AML-193 (cell line): ENCODE measurements at regions not wholly inside any gene's neighbourhood (a gene's known extent, or its start where the extent isn't known, plus 50 kb on each side); places are given as distances from the start of the nearest gene placed in this dataset.
"Not testable (repeated sequence)": the region's sequence is repeated elsewhere in the genome, so short reads cannot be mapped to it uniquely, and the experiment has no call there.

Source experiments
- DNase-seq, 2 experiments: peaks; one replicate each; lab custom pipeline; 2025; lab: John Stamatoyannopoulos, UW

DNA sequence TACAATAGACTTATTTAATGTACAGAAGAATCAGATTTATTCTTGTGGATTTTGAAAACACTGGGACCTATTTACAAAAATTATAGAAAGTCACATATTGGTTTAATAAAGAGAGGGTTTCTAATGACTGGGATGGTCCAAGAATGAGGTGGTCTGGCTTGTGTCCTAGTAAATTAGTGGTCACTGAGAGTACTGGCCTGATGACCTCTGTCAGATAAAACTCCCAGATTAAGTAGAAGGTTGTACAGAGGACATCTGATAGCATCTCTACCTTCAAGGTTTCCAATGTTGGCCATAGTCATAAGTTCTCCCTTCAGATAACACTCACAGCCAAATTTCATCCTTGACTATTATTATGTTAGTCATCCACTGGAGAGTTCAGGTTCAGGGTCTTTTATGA is 692.9 kb downstream of the MTRR start:
- no peak for DNase-seq

DNA sequence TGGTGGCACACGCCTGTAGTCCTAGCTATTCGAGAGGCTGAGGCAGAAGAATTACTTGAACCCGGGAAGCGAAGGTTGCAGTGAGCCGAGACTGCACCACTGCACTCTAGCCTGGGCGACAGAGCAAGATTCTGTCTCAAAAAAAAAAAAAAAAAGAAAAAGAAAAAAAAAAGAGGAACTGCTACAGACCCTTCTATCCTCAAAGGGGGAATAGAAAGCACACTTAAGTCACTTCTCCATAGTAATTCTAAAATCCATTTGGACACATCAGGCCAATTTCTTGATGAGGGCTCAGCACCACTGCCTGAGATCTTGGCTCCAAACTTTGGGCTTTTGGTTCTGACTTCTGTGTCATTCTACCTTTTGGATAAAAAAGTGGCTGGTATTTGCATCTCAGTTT is 694.6 kb downstream of the MTRR start:
- DNase-seq = not testable (repeated sequence)

GRCh38 chr5:8568858-8569257 is 699.9 kb downstream of the MTRR start:
- no peak for DNase-seq

DNA sequence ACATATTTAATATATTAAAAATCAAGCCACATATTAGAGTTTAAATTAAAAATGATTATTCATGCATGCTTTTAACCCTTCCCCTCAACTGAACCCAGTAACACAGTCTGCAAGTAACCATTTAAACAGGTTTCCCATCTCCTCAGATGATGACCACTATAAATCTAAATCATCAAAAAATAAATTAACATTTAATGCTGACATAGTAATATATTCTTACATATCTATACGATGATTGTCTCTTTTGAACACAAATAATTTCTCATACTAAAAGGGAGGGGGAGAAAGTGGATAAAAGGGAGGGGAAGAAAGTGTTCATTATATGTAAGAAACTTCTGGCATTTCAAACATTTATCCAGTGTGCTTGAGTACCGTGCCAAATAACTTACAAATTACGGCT is 701.6 kb downstream of the MTRR start:
- no peak for DNase-seq

- no peak for DNase-seq
Observed at GRCh38 chr5:8576178-8576577, 707.2 kb downstream of the MTRR start.

DNA sequence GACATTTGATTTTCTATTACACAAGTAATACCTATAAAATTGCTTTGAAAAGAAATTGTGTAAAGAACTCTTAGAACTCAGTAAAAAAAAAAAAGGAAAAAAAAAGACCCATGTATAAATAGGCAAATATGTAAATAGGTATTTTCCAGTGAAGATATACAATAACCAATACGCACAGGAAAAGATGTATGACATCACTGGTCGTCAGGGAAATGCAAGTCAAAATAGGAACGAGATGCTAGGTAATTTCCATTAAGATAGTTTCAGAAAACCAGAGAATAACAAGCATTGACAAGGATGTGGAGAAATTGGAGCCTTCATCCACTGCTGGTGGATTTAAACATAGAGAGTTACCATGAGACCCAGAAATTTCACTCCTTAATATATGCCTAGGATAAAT is 708.8 kb downstream of the MTRR start:
- DNase-seq = no peak

DNA sequence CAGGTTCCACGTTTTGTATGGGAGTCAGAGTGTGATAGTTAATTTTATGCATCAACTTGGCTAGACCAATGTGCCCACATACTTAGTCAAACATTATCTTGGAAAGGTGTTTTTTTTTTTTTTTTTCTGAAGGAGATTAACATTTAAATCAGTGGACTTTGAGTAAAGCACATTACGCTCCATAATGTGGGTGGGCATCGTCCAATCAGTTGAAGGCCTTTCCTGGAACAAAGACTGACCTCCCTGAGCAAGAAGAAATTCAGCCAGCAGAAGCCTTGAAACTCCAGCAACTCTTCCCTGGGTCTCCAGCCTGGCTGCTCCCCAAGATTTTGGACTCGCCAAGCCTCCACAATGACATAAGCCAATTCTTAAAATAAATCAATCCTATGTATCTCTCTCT is 711.4 kb downstream of the MTRR start:
- DNase-seq = no peak

DNA sequence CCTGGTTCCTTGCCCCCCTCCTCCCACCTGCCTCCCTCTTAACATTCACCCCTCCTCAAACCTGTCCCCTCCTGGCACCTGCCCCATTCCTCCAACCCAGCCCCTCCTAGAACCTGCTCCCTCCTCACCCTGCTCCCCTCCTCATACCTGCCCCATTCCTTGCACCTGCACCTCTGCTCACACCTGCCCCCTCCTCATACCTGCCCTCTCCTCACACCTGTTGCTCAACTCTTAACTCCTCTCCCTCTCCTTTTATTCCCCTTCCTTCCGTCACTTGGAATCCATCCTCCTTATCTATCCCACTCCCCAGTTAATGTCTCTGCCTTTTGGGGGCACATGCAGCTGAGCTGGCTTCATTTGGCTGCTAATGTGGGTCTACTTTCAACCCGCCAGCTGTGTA is 712.1 kb downstream of the MTRR start:
- DNase-seq = no peak

GRCh38 chr5:8585230-8586018 is 716.5 kb downstream of the MTRR start:
- DNase-seq = no peak

DNA sequence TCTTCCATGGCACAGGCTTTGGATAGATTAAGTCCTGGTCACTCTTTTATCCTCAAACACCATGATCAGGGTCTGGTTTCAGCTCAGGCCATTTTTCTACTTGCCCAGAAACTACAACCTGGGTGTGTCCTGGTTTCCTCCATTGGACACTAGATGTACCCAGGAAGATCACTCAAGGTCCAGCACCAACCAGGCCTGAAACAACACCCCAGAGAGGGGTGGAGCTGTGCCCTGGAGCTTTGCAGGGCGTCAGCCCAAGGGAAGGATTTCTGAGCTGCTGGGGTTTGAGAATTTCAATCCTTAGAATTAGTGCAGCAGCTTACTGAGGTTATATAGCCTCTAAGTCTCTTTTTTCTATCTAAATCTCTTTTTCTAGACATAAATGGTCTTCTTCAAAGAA is 722.0 kb downstream of the MTRR start:
- no peak for DNase-seq

DNA sequence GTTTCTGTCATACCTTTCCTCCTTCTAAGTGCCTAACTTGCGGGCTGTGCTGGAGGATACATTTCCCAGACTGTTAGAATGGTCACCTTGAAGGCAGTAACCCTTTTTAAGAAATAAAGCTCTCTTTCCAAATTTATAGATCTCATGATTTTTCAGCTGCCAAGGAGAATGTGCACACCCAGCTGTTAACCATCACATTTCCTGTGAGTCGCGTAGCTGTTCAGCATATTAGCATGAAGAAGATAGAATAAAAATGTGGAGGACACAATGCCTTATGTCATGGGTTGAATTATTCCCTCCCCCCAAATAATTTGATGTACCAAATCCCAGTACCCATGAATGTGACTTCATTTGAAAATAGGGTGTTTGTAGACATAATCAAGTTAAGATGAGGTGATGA is 729.4 kb downstream of the MTRR start:
- no peak for DNase-seq

GRCh38 chr5:8598996-8599395 is 730.0 kb downstream of the MTRR start:
- no peak for DNase-seq

DNA sequence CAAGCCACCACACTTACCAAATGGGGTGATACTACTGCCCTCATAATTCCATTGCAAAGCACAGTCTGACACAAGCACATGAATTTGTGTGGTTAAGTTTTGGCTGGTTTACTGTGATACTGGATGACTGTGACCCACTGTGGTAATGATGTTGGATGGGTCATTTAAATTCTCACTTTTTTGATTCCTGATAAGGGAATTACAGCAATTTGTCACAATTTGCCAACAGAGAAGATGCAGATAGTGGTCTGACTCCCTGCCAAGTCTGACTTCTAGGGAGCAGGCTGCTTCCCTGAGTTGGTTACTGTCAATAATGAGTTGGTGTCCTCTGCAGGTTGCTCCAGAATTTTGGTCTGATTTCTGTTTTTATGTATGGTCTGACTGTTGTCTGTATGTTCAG is 731.9 kb downstream of the MTRR start:
- no peak for DNase-seq

GRCh38 chr5:8601831-8602354 is 732.9 kb downstream of the MTRR start:
- DNase-seq = no peak

DNA sequence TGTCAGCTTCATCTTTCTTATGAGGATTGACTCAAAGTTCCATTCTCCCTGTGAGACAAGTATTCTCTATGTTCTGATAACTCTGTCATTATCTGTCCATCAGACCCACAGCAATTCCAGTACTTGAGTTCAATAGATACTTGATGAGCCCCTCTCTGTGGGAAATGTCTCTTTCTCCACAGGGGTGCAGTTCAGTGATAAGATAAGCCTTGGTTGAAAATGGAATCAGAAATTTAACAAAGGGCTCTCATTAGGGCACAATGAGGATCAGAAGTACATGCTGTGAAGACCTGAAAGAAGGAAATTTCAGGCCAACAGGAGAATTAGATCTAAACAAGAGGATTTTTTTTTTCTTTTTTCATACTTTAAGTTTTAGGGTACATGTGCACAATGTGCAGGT is 737.3 kb downstream of the MTRR start:
- DNase-seq = no peak

GRCh38 chr5:8611067-8611466 is 742.1 kb downstream of the MTRR start:
- no peak for DNase-seq

GRCh38 chr5:8613078-8613685 is 744.2 kb downstream of the MTRR start:
- no peak for DNase-seq

DNA sequence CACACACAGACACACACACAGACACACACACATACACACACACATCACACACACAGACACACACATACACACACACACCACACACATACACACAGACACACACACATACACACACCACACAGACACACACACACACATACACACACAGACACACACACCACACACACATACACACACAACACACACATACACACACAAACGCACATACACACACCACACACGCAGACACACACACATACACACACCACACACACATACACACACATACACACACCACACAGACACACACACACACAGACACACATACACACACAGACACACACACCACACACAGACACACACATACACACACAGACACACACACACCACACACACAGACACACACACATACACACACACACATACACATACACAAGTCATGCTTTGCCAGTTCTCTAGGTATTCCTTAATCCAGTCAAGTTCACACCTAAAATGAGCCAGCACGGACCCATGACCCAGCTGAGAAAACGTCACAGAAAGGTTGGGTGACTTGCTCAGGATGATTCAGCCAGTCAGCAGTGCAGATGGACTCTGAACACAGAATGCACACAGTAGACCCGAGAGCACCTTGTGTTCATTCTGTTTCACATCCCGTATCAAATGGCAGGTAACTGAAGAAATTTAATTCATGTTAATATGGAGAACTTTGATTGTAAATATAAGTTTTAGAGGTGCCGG is 746.4 kb downstream of the MTRR start:
- no peak for DNase-seq

DNA sequence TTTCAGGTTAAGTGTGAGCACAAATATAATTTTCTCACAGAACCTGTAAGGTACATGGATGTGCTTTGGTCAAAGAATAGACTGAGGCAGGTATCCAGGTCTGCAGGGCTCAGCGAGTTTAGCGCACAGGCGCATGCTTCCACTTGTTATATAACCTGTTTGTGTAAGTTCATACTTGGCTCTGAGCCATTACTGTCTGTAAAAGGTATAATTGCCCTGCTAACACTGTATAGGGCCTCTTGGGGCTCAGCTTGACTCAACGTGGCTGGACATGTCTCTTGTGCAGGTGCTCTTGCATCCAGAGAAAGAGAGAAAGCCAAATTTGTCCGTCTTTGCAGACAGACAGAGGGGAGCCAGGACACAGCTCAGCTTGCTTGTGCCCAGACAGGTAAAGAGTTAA is 759.6 kb downstream of the MTRR start:
- no peak for DNase-seq

DNA sequence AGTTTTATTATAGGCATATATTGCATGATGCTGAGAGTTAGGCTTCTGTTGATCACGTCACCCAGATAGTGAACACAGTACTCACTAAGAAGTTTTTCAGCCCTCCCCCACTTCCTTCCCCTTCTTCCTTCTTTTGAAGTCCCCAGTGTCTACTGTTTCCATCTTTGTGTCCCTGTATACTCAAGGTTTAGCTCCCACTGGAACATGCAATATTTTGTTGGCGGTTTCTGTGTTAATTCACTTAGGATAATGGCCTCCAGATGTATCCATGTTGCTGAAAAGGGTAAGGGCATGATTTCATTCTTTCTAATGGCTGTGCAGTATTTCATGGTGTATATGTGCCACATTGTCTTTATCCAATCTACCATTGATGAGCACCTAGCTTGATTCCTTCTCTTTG is 764.3 kb downstream of the MTRR start:
- no peak for DNase-seq

- DNase-seq = no peak
Observed at GRCh38 chr5:8633696-8634095, 764.7 kb downstream of the MTRR start.

DNA sequence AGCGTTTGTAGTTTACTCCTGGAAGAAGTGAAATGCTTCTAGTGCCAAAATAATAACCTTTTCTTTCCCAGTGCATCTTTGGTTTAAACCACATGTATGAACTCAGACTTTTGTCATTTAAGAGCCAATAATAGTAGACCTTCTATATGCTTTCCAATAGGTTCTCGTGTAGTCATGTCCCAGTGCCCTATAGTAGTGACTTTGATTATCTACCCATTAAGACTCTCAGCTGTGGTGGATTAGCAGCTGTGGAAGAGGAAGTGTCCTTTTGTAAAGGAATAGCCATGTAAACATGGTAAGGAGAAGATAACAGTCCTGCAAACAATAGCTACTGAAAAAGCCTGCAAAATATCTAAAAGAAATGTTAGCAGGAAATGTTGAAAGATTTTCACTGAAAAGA is 765.3 kb downstream of the MTRR start:
- no peak for DNase-seq
